CD4-positive, alpha-beta T cell treated with Interleukin-2 at 100 ng/mL for 4 hours (primary cell): ENCODE measurements at regions not wholly inside any gene's neighbourhood (a gene's known extent, or its start where the extent isn't known, plus 50 kb on each side); places are given as distances from the start of the nearest gene placed in this dataset.
"Not testable (repeated sequence)": the region's sequence is repeated elsewhere in the genome, so short reads cannot be mapped to it uniquely, and the experiment has no call there.

Source experiments
- DNase-seq: peaks from one replicate; pipeline ENCODE4 v3.0.0-alpha.2; 2020; ENCODE audit warnings: low spot score

GRCh38 chr9:81073821-81074220 is 615.5 kb downstream of the TLE1 start:
- no peak for DNase-seq

GRCh38 chr9:81072758-81073157 is 616.6 kb downstream of the TLE1 start:
- DNase-seq, result no peak

- DNase-seq, result no peak
These were observed 618.2 kb downstream of the TLE1 start for GRCh38 chr9:81071108-81071507.

- DNase-seq, result no peak
These were observed 618.7 kb downstream of the TLE1 start for GRCh38 chr9:81070689-81071088.

GRCh38 chr9:81069923-81070322 is 619.4 kb downstream of the TLE1 start:
- DNase-seq, result no peak

- DNase-seq, result no peak
These were observed 620.1 kb downstream of the TLE1 start for GRCh38 chr9:81069038-81069795.

GRCh38 chr9:81062995-81063394 is 626.4 kb downstream of the TLE1 start:
- not testable (repeated sequence) for DNase-seq

GRCh38 chr9:81058782-81059181 is 630.6 kb downstream of the TLE1 start:
- DNase-seq, result no peak

GRCh38 chr9:81053298-81054025 is 635.9 kb downstream of the TLE1 start:
- DNase-seq, result no peak

- DNase-seq, result no peak
These were observed 636.5 kb downstream of the TLE1 start for GRCh38 chr9:81052846-81053245.

- DNase-seq, result no peak
These were observed 642.1 kb downstream of the TLE1 start for GRCh38 chr9:81047280-81047679.

GRCh38 chr9:81045658-81046057 is 643.7 kb downstream of the TLE1 start:
- DNase-seq, result no peak

GRCh38 chr9:81037889-81038288 is 651.5 kb downstream of the TLE1 start:
- no peak for DNase-seq

- no peak for DNase-seq
These were observed 653.7 kb downstream of the TLE1 start for GRCh38 chr9:81035601-81036000.

- DNase-seq, result no peak
These were observed 654.2 kb downstream of the TLE1 start for GRCh38 chr9:81035171-81035570.

GRCh38 chr9:81032831-81033230 is 656.5 kb downstream of the TLE1 start:
- no peak for DNase-seq

- DNase-seq, result no peak
These were observed 657.2 kb downstream of the TLE1 start for GRCh38 chr9:81032030-81032572.

GRCh38 chr9:81031422-81032029 is 657.8 kb downstream of the TLE1 start:
- DNase-seq, result no peak

GRCh38 chr9:81030027-81030426 is 659.3 kb downstream of the TLE1 start:
- DNase-seq, result no peak

- no peak for DNase-seq
These were observed 660.8 kb downstream of the TLE1 start for GRCh38 chr9:81028504-81028903.

- no peak for DNase-seq
These were observed 667.2 kb downstream of the TLE1 start for GRCh38 chr9:81022177-81022576.

GRCh38 chr9:81014945-81015344 is 674.4 kb downstream of the TLE1 start:
- not testable (repeated sequence) for DNase-seq

GRCh38 chr9:81013191-81013590 is 676.2 kb downstream of the TLE1 start:
- not testable (repeated sequence) for DNase-seq
